COR-L47 (cell line): ENCODE measurements at regions not wholly inside any gene's neighbourhood (a gene's known extent, or its start where the extent isn't known, plus 50 kb on each side); places are given as distances from the start of the nearest gene placed in this dataset.
"Not testable (repeated sequence)": the region's sequence is repeated elsewhere in the genome, so short reads cannot be mapped to it uniquely, and the experiment has no call there.

Experiments
- DNase-seq: peaks from one replicate; lab custom pipeline; 2025; lab: John Stamatoyannopoulos, UW

GRCh38 chrX:37904833-37905232, 57.5 kb upstream of the DYNLT3 start:
- no peak for DNase-seq

GRCh38 chrX:37905436-37906147, 58.2 kb upstream of the DYNLT3 start:
- DNase-seq, result peak; percentile 46

- DNase-seq, result no peak
Observed at GRCh38 chrX:37906357-37906756, 59.0 kb upstream of the DYNLT3 start.

- DNase-seq, result no peak
Observed at GRCh38 chrX:37910186-37910585, 62.8 kb upstream of the DYNLT3 start.

GRCh38 chrX:37912304-37912703, 64.9 kb upstream of the DYNLT3 start:
- no peak for DNase-seq

GRCh38 chrX:37912777-37913176, 65.4 kb upstream of the DYNLT3 start:
- no peak for DNase-seq

GRCh38 chrX:37918168-37918567, 70.8 kb upstream of the DYNLT3 start:
- no peak for DNase-seq

GRCh38 chrX:37918703-37919102, 71.3 kb upstream of the DYNLT3 start:
- no peak for DNase-seq

- DNase-seq, result no peak
Observed at GRCh38 chrX:37921758-37922157, 74.4 kb upstream of the DYNLT3 start.

- DNase-seq, result no peak
Observed at GRCh38 chrX:37922928-37923327, 75.6 kb upstream of the DYNLT3 start.

- DNase-seq, result not testable (repeated sequence)
Observed at GRCh38 chrX:37925761-37926160, 78.4 kb upstream of the DYNLT3 start.

GRCh38 chrX:37926700-37927099, 79.3 kb upstream of the DYNLT3 start:
- DNase-seq, result peak; percentile 22

GRCh38 chrX:37942170-37942569, 64.2 kb upstream of the SYTL5 start:
- no peak for DNase-seq

- no peak for DNase-seq
Observed at GRCh38 chrX:37943554-37944344, 62.6 kb upstream of the SYTL5 start.

GRCh38 chrX:37946197-37946596, 60.2 kb upstream of the SYTL5 start:
- DNase-seq, result no peak

- peak; percentile 1 for DNase-seq
Observed at GRCh38 chrX:37955273-37955672, 51.1 kb upstream of the SYTL5 start.

- DNase-seq, result no peak
Observed at GRCh38 chrX:37956223-37956622, 50.1 kb upstream of the SYTL5 start.
